ENCODE measurements at regions not wholly inside any gene's neighbourhood (a gene's known extent, or its start where the extent isn't known, plus 50 kb on each side); places are given as distances from the start of the nearest gene placed in this dataset.
A peak's percentile ranks its signal among the peaks of the same experiment; 100 is the strongest.

DNA sequence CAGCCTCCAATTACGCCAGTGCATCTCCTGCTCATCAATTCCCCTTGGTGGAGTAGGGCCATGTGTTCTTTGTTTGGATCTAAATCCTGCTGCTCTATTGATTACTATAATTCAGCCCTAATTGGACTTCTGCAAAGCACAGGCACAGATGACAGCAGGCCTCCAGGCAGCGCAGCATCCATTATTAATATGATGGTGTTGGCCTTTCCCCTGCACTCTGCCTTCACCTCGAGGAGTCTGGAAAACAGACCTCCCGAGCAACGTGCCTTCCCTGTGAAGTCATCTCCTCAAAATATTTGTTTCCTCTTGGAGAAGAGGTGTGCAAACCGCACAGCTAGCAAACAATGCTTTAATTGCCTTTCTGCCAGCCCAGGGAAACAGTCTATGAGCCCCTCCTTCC, 92.5 kb downstream of the UQCRFS1 start:
- DNase-seq, result peak in 1 of 2 experiments; percentile 52
- Histone ChIP-seq H3F3A (ENCODE audit: insufficient read depth, low read depth) (no peaks in the 10 kb centered on the region), H2AFZ (no peak overlapping the region), H3K27me3 (ENCODE audit: insufficient read depth, low read depth) (peaks cover 16% of the 10 kb centered on the region; the same call in 1 of the 2 replicates), H3K4me3 (no peak overlapping the region), H3K79me2 (ENCODE audit: low read depth) (no peaks in the 10 kb centered on the region), H3K4me2 (no peak overlapping the region), H3K27ac (no peak overlapping the region), H3K9me2 (ENCODE audit: insufficient read depth) (no peaks in the 10 kb centered on the region), H3K9me3 (ENCODE audit: insufficient read depth, low read depth) (no peaks in the 10 kb centered on the region), H3K4me1 (replicated peaks; ENCODE audit: insufficient read depth) (no peaks in the 10 kb centered on the region), H3K36me3 (ENCODE audit: low read depth) (no peaks in the 10 kb centered on the region), H4K20me1 (ENCODE audit: insufficient read depth) (no peaks in the 10 kb centered on the region)
- ChIA-PET CTCF (no interaction called here), POLR2A (ENCODE audit: unreplicated experiment) (interaction anchor here (0.6 kb wide), 1 partner anchor 1412 kb away, joined by 4 read pairs; no protein-coding TSS in a partner anchor)
- TF ChIP-seq CTCF (conservative IDR thresholded peaks at IDR 0.05) (no peak), EZH2 (IDR thresholded peaks at IDR 0.05; ENCODE audit: low read depth) (no peak)
- no TSS peak for BruUV-seq (replicated peaks)
- intact Hi-C loops (cut with micrococcal nuclease; ENCODE audit: unreplicated experiment), result no loop called here

DNA sequence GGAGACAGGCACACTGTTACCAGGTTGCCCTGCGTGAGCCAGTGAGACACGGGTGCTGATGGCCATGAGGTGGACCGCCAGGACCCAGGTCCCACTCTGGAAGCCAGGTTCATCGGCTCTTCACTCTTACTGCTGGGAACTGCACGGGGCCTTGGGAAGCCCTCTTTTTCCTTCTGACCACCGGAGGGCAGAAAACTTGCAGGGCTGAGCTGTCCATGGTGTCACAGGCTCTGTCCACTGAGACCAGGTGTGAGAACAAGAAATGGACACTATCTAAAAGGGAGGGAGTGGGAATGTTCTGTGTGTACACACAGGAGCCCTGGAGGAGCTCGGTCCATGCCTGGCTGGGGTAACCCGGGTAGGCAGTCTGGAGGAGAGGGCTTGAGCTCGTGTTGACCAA, 93.4 kb downstream of the UQCRFS1 start:
- Histone ChIP-seq H3K79me2 (ENCODE audit: low read depth) (no peaks in the 10 kb centered on the region), H3K4me3 (no peak overlapping the region), H3K27ac (no peak overlapping the region), H4K20me1 (ENCODE audit: insufficient read depth) (no peaks in the 10 kb centered on the region), H3F3A (ENCODE audit: insufficient read depth, low read depth) (no peaks in the 10 kb centered on the region), H2AFZ (no peak overlapping the region), H3K9me2 (ENCODE audit: insufficient read depth) (no peaks in the 10 kb centered on the region), H3K27me3 (ENCODE audit: insufficient read depth, low read depth) (peaks cover 24% of the 10 kb centered on the region; the same call in 1 of the 2 replicates), H3K9me3 (ENCODE audit: insufficient read depth, low read depth) (no peaks in the 10 kb centered on the region), H3K36me3 (ENCODE audit: low read depth) (no peaks in the 10 kb centered on the region), H3K4me1 (replicated peaks; ENCODE audit: insufficient read depth) (no peaks in the 10 kb centered on the region), H3K4me2 (no peak overlapping the region)
- intact Hi-C loops (cut with micrococcal nuclease; ENCODE audit: unreplicated experiment), result no loop called here
- no TSS peak for BruUV-seq (replicated peaks)
- ChIA-PET POLR2A (ENCODE audit: unreplicated experiment) (no interaction called here), CTCF (no interaction called here)
- TF ChIP-seq CTCF (conservative IDR thresholded peaks at IDR 0.05), result no peak
- TF ChIP-seq EZH2 (IDR thresholded peaks at IDR 0.05; ENCODE audit: low read depth), result no peak
- DNase-seq, result no peak

DNA sequence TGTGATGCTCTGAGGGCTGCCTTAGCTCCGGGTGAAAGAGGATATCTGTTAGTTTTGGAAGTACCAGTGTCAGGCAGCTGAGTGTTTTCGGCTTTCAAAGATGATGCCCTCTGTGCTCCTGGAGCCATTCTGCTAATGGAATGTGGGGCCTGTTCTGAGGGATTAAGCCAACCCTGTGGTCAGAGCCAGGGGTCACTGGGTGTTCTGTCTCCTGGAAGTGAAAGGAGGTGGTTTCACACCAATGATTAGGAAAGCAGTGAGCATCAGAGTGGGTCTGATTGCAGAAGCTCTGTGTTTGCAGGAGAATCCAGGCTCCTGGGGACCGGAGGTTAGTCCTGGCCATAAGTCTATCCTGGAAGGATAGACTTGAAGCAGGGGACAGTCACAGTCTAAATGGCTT, 94.6 kb downstream of the UQCRFS1 start:
- no peaks in the 10 kb centered on the region for H4K20me1 ChIP-seq (ENCODE audit: insufficient read depth)
- no peaks in the 10 kb centered on the region for H3K9me3 ChIP-seq (ENCODE audit: insufficient read depth, low read depth)
- no peaks in the 10 kb centered on the region for H3K79me2 ChIP-seq (ENCODE audit: low read depth)
- H2AFZ ChIP-seq, result no peak overlapping the region
- no peaks in the 10 kb centered on the region for H3K9me2 ChIP-seq (ENCODE audit: insufficient read depth)
- H3K4me2 ChIP-seq, result no peak overlapping the region
- no TSS peak for BruUV-seq (replicated peaks)
- no peak for DNase-seq
- TF ChIP-seq CTCF (conservative IDR thresholded peaks at IDR 0.05) (no peak), EZH2 (IDR thresholded peaks at IDR 0.05; ENCODE audit: low read depth) (no peak)
- no peaks in the 10 kb centered on the region for H3K4me1 ChIP-seq (replicated peaks; ENCODE audit: insufficient read depth)
- no peaks in the 10 kb centered on the region for H3K36me3 ChIP-seq (ENCODE audit: low read depth)
- POLR2A ChIA-PET (ENCODE audit: unreplicated experiment), result no interaction called here
- no peaks in the 10 kb centered on the region for H3F3A ChIP-seq (ENCODE audit: insufficient read depth, low read depth)
- H3K4me3 ChIP-seq, result no peak overlapping the region
- CTCF ChIA-PET, result no interaction called here
- intact Hi-C loops (cut with micrococcal nuclease; ENCODE audit: unreplicated experiment), result no loop called here
- no peak overlapping the region for H3K27ac ChIP-seq
- H3K27me3 ChIP-seq (ENCODE audit: insufficient read depth, low read depth), result peaks cover 26% of the 10 kb centered on the region; the same call in 1 of the 2 replicates

Measured in PC-9 (cell line).